ENCODE measurements at regions not wholly inside any gene's neighbourhood (a gene's known extent, or its start where the extent isn't known, plus 50 kb on each side); places are given as distances from the start of the nearest gene placed in this dataset.

GRCh38 chr1:109814223-109814622 lies 50.5 kb upstream of the EPS8L3 start:
- no peak for TF ChIP-seq FOS (IDR thresholded peaks at IDR 0.05; ENCODE audit: low read depth, low read length)
- TF ChIP-seq CTCF (conservative IDR thresholded peaks at IDR 0.05; ENCODE audit: low read depth, low read length), result no peak
- TF ChIP-seq CEBPB (IDR thresholded peaks at IDR 0.05; ENCODE audit: low read depth, low read length), result no peak
